GM23338 (cell line): ENCODE measurements at regions not wholly inside any gene's neighbourhood (a gene's known extent, or its start where the extent isn't known, plus 50 kb on each side); places are given as distances from the start of the nearest gene placed in this dataset.

Experiments used
- ATAC-seq: fragments of 200-7000 bp; cut with Tn5 transposase; 3 replicates; pipeline ENCODE4 v1.9.1; 2020
- DNase-seq: peaks from one replicate; pipeline ENCODE4 v3.0.0-alpha.2; 2015; ENCODE audit warnings: low spot score
- H2AFZ ChIP-seq: fragments of 200-600 bp; sonication (generic); 2 replicates; pipeline ENCODE4 v1.8.0; 2016; ENCODE audit warnings: antibody characterized with exemption, mild to moderate bottlenecking, moderate library complexity
- H3F3A ChIP-seq: fragments of 200-600 bp; sonication (generic); replicated peaks from 2 replicates; pipeline ENCODE4 v1.8.0; 2017; ENCODE audit warnings: antibody characterized with exemption, mixed run types, low read depth
- H3K27ac ChIP-seq: fragments of 200-600 bp; sonication (generic); 2 replicates; pipeline ENCODE4 v1.6.1; 2016; ENCODE audit warnings: low read depth
- H3K27me3 ChIP-seq: fragments of 200-600 bp; sonication (generic); 2 replicates; pipeline ENCODE4 v1.8.0; 2016; ENCODE audit warnings: mild to moderate bottlenecking, mixed run types, moderate library complexity; ENCODE audit not compliant: insufficient read depth
- H3K36me3 ChIP-seq: fragments of 200-600 bp; sonication (generic); 2 replicates; pipeline ENCODE4 v1.8.0; 2016; ENCODE audit warnings: mild to moderate bottlenecking; ENCODE audit not compliant: insufficient read depth
- H3K4me1 ChIP-seq: fragments of 200-600 bp; sonication (generic); 2 replicates; pipeline ENCODE4 v1.8.0; 2016; ENCODE audit warnings: mild to moderate bottlenecking, moderate library complexity; ENCODE audit not compliant: insufficient read depth
- H3K4me2 ChIP-seq: fragments of 200-600 bp; sonication (generic); 2 replicates; pipeline ENCODE4 v1.7.1; 2017; ENCODE audit warnings: mixed run types
- H3K4me3 ChIP-seq: fragments of 200-600 bp; sonication (generic); 2 replicates; pipeline ENCODE4 v1.6.1; 2016; ENCODE audit warnings: mixed run types
- H3K79me2 ChIP-seq: fragments of 200-600 bp; sonication (generic); replicated peaks from 2 replicates; pipeline ENCODE4 v1.8.0; 2017; ENCODE audit warnings: mild to moderate bottlenecking; ENCODE audit not compliant: insufficient read depth
- H3K9me2 ChIP-seq: fragments of 200-600 bp; sonication (generic); 2 replicates; pipeline ENCODE4 v1.8.0; 2017; ENCODE audit not compliant: insufficient read depth
- H4K20me1 ChIP-seq: fragments of 200-600 bp; sonication (generic); replicated peaks from 2 replicates; pipeline ENCODE4 v1.8.0; 2017; ENCODE audit warnings: mild to moderate bottlenecking; ENCODE audit not compliant: insufficient read depth
- H3K27ac Mint-ChIP-seq: 2 replicates; pipeline ENCODE4 v1.8.0; 2020; ENCODE audit warnings: inconsistent platforms, mild to moderate bottlenecking, moderate library complexity, mixed read lengths
- H3K27me3 Mint-ChIP-seq: 3 replicates; pipeline ENCODE4 v1.8.0; 2022; ENCODE audit warnings: low read depth, mild to moderate bottlenecking, moderate library complexity, mixed read lengths, inconsistent platforms; ENCODE audit not compliant: insufficient read depth, poor library complexity
- H3K36me3 Mint-ChIP-seq: 3 replicates; pipeline ENCODE4 v1.8.0; 2021; ENCODE audit warnings: low read depth, mild to moderate bottlenecking, inconsistent platforms, moderate library complexity, mixed read lengths
- H3K4me1 Mint-ChIP-seq: 3 replicates; pipeline ENCODE4 v1.8.0; 2020; ENCODE audit warnings: mild to moderate bottlenecking, inconsistent platforms, mixed read lengths
- H3K4me3 Mint-ChIP-seq: 3 replicates; pipeline ENCODE4 v1.8.0; 2021; ENCODE audit warnings: moderate library complexity, mild to moderate bottlenecking, inconsistent platforms, mixed read lengths
- H3K9me3 Mint-ChIP-seq: 3 replicates; pipeline ENCODE4 v1.8.0; 2020; ENCODE audit warnings: moderate library complexity, mild to moderate bottlenecking, inconsistent platforms, mixed read lengths
- CREB1 ChIP-seq: fragments of 250-450 bp; sonication (Bioruptor Pico); IDR thresholded peaks from 2 replicates; pipeline ENCODE4 v1.5.0; 2020; ENCODE audit warnings: low read depth, mild to moderate bottlenecking, moderate library complexity
- CTCF ChIP-seq, 2 experiments: fragments of 200-600 bp in 1 of 2; sonication (generic) in 1 of 2; conservative IDR thresholded peaks; 2 replicates each; pipeline versions ENCODE4 v1.5.1 to v1.6.1; 2016 to 2017; ENCODE audit warnings: antibody characterized with exemption in 2 of 2, low read depth in 2 of 2, mild to moderate bottlenecking in 2 of 2, moderate library complexity in 1 of 2
- ETS1 ChIP-seq: IDR thresholded peaks from 2 replicates; pipeline ENCODE4 v1.6.1; 2016; ENCODE audit warnings: antibody characterized with exemption
- EZH2 ChIP-seq: fragments of 200-600 bp; sonication (generic); IDR thresholded peaks from one replicate; pipeline ENCODE4 v1.8.0; 2017; ENCODE audit warnings: antibody characterized with exemption, mild to moderate bottlenecking, low read depth; ENCODE audit not compliant: unreplicated experiment
- EZH2phosphoT487 ChIP-seq: fragments of 200-600 bp; sonication (generic); IDR thresholded peaks from one replicate; pipeline ENCODE4 v1.8.1; 2018; ENCODE audit warnings: antibody characterized with exemption; ENCODE audit not compliant: unreplicated experiment
- JUNB ChIP-seq: IDR thresholded peaks from one replicate; pipeline ENCODE4 v1.6.1; 2016; ENCODE audit warnings: antibody characterized with exemption; ENCODE audit not compliant: unreplicated experiment
- NANOG ChIP-seq: IDR thresholded peaks from 2 replicates; pipeline ENCODE4 v1.6.1; 2016; ENCODE audit warnings: antibody characterized with exemption, borderline replicate concordance
- POLR2AphosphoS5 ChIP-seq: IDR thresholded peaks from 2 replicates; pipeline ENCODE4 v1.6.1; 2016; ENCODE audit warnings: antibody characterized with exemption, low read depth
- REST ChIP-seq: IDR thresholded peaks from one replicate; pipeline ENCODE4 v1.6.1; 2018; ENCODE audit warnings: antibody characterized with exemption; ENCODE audit not compliant: unreplicated experiment
- STAT1 ChIP-seq: IDR thresholded peaks from one replicate; pipeline ENCODE4 v1.6.1; 2016; ENCODE audit warnings: antibody characterized with exemption; ENCODE audit not compliant: unreplicated experiment
- ZNF114 ChIP-seq: fragments of 250-450 bp; sonication (Bioruptor Pico); IDR thresholded peaks from 2 replicates; pipeline ENCODE4 v1.5.0; 2020; ENCODE audit warnings: mild to moderate bottlenecking, moderate library complexity
- ZNF331 ChIP-seq: fragments of 250-450 bp; sonication (Bioruptor Pico); IDR thresholded peaks from 2 replicates; pipeline ENCODE4 v1.5.0; 2020; ENCODE audit warnings: low read depth, mild to moderate bottlenecking, moderate library complexity
- ZNF462 ChIP-seq: fragments of 250-450 bp; sonication (Bioruptor Pico); IDR thresholded peaks from 2 replicates; pipeline ENCODE4 v1.5.0; 2020; ENCODE audit warnings: mild to moderate bottlenecking, moderate library complexity

DNA sequence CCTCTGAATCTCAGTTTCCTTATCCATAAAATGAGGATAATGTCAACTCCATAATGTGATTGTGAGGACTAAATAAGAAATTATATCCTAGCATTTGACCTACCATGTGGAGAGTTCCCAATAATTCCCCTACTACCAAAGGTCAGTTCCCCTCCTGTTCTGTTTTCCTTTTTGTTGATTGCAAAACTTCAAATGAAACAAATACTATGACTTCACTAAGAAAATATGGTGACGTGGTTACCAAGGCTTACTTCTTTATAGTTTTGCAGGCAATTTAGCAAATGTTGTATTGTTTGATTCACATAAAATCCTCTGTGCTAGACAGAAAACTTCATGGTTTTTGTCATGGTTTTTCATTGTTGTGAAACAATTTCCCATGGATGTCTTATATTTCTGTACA lies 153.8 kb upstream of the RORA start (continued):
- no peak for TF ChIP-seq EZH2phosphoT487

GRCh38 chr15:61381501-61381900 lies 152.4 kb upstream of the RORA start:
- Mint-ChIP-seq H3K36me3 (no peaks in the 10 kb centered on the region), H3K27ac (no peak overlapping the region), H3K4me1 (peaks cover 7% of the 10 kb centered on the region), H3K4me3 (no peak overlapping the region), H3K27me3 (no peaks in the 10 kb centered on the region), H3K9me3 (no peaks in the 10 kb centered on the region)
- no peaks in the 10 kb centered on the region for H3K4me1 ChIP-seq
- no peak overlapping the region for H3K4me2 ChIP-seq
- no peaks in the 10 kb centered on the region for H4K20me1 ChIP-seq
- no peak overlapping the region for H2AFZ ChIP-seq
- no peaks in the 10 kb centered on the region for H3K36me3 ChIP-seq
- H3K9me2 ChIP-seq = 0 out of 2 replicates have a peak, but pooled peaks cover 7% of the 10 kb centered on the region
- no peak overlapping the region for H3K27ac ChIP-seq
- no peak for ATAC-seq
- H3K4me3 ChIP-seq = no peak overlapping the region
- no peaks in the 10 kb centered on the region for H3K27me3 ChIP-seq
- DNase-seq = no peak
- no peaks in the 10 kb centered on the region for H3K79me2 ChIP-seq
- no peak for TF ChIP-seq JUNB
- TF ChIP-seq ZNF331 (CRISPR knock-in tag) = no peak
- no peak for TF ChIP-seq ZNF114 (CRISPR knock-in tag)
- no peak for TF ChIP-seq CREB1
- TF ChIP-seq REST = no peak
- TF ChIP-seq CTCF (conservative IDR thresholded peaks at IDR 0.05; ENCODE audit: low read depth in 2 of 2) = no peak
- no peak for TF ChIP-seq NANOG
- no peak for TF ChIP-seq ZNF462 (CRISPR knock-in tag)
- no peak for TF ChIP-seq STAT1
- TF ChIP-seq ETS1 = no peak
- no peak for TF ChIP-seq EZH2phosphoT487
- TF ChIP-seq POLR2AphosphoS5 = no peak
- no peak for TF ChIP-seq EZH2
- no peaks in the 10 kb centered on the region for H3F3A ChIP-seq
